ENCODE measurements at regions not wholly inside any gene's neighbourhood (a gene's known extent, or its start where the extent isn't known, plus 50 kb on each side); places are given as distances from the start of the nearest gene placed in this dataset.
"Not testable (repeated sequence)": the region's sequence is repeated elsewhere in the genome, so short reads cannot be mapped to it uniquely, and the experiment has no call there.

- WGBS, 10 experiments: 17 to 90% (median 70%) methylated on average over 1 to 2 of the region's 2 CpGs; no CpG with 5 or more reads in 4 of the 10 experiments
- in situ Hi-C loops (cut with MboI; ENCODE audit: low pct_unique_long_range_greater_than_20kb in 2 of 9, low sequenced_read_pairs in 9 of 9, unreplicated experiment in 9 of 9): no loop called here
Measured at GRCh38 chr3:182023843-182024242, 312.1 kb downstream of the SOX2 start.

DNA sequence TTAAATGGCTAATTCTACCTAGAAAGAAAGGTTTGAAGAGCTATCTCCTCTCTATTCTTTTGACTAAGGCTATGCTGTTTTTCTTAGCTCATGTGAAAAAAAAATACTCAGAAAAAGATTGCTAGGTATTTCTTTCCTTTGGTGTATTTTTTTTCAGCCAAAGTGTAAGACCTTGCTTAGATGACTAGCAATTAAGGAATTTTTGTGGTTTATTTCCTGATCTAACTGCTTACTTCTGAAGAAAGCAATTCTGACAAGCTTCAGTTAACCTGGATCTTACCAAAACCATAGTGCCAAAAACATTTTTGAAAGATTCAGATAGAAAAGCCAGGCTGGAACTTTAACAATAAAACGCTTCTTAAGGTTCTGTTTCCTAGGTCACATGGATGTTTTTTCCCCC, 315.6 kb downstream of the SOX2 start:
- in situ Hi-C loops (cut with MboI; ENCODE audit: low pct_unique_long_range_greater_than_20kb in 2 of 9, low sequenced_read_pairs in 9 of 9, unreplicated experiment in 9 of 9): no loop called here
- ATAC-seq (replicated peaks in 6 of 8): no peak
- 0 to 100% (median 75%) methylated on average over 1 of the region's 1 CpG; no CpG with 5 or more reads in 1 of the 10 experiments for WGBS, 10 experiments
- Histone ChIP-seq H3K4me1 (replicated peaks in 1 of 2) (no peaks in the 10 kb centered on the region), H3K4me3 (no peak overlapping the region), H3K27ac (no peak overlapping the region)

More at GRCh38 chr3:182023843-182024242, 312.1 kb downstream of the SOX2 start:
- peak in 1 of 8 experiments; percentile 68 for ATAC-seq (replicated peaks in 6 of 8)
- H3K4me3 ChIP-seq: no peak overlapping the region
- no peak overlapping the region for H3K27ac ChIP-seq
- no peaks in the 10 kb centered on the region for H3K4me1 ChIP-seq (replicated peaks in 1 of 2)

DNA sequence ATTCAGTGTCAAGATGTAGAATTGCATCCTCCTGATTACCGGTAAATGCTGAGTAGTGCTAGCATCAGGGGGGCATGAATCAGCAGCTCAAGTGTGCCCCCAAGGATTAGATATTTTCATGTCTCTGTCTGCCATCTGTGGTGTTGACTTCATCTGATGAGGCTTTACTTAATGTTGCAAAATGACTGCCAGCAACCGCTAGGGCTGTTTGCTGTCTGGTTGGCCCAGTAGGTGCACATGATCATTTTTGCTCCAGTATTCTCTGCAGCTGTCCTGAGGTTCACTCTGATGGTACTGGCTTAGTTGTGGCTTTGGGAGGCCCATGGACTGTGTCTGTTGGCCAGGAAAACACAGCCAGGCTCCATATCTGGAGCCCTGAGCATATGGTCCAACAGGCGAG, 316.4 kb downstream of the SOX2 start:
- Histone ChIP-seq H3K4me3 (no peak overlapping the region), H3K4me1 (replicated peaks in 1 of 2) (no peaks in the 10 kb centered on the region), H3K27ac (no peak overlapping the region)
- in situ Hi-C loops (cut with MboI; ENCODE audit: low pct_unique_long_range_greater_than_20kb in 2 of 9, low sequenced_read_pairs in 9 of 9, unreplicated experiment in 9 of 9): no loop called here
- 10 to 100% (median 86%) methylated on average over 1 to 3 of the region's 3 CpGs; no CpG with 5 or more reads in 1 of the 10 experiments for WGBS, 10 experiments
- no peak for ATAC-seq (replicated peaks in 6 of 8)

DNA sequence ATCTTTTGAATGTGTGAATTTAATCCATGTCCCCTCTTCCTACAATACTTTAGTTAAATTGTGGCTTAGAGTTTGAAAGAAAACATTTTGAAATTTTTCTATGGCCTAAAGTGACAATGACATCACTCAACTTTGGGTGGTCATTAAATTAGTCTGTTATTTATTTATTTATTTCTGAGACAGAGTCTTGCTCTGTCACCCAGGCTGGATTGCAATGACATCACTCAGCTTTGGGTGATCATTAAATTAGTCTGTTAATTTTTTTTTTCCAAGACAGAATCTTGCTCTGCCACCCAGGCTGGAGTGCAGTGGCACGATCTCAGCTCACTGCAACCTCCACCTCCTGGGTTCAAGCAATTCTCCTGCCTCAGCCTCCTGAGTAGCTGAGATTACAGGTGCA, 322.5 kb downstream of the SOX2 start:
- peak in 1 of 8 experiments; percentile 47 for ATAC-seq (replicated peaks in 6 of 8)
- H3K4me1 ChIP-seq (replicated peaks in 1 of 2); H3K4me3 ChIP-seq; H3K27ac ChIP-seq; in situ Hi-C loops (cut with MboI; ENCODE audit: low pct_unique_long_range_greater_than_20kb in 2 of 9, low sequenced_read_pairs in 9 of 9, unreplicated experiment in 9 of 9): not testable (repeated sequence)
- WGBS, 10 experiments: 0 to 100% (median 83%) methylated on average over 1 of the region's 1 CpG; no CpG with 5 or more reads in 5 of the 10 experiments

GRCh38 chr3:182035324-182035723, 323.6 kb downstream of the SOX2 start:
- Histone ChIP-seq H3K4me1 (replicated peaks in 1 of 2) (no peaks in the 10 kb centered on the region), H3K4me3 (no peak overlapping the region), H3K27ac (no peak overlapping the region)
- WGBS, 10 experiments: 0 to 100% (median 93%) methylated on average over 1 to 3 of the region's 3 CpGs
- ATAC-seq (replicated peaks in 6 of 8): no peak
- in situ Hi-C loops (cut with MboI; ENCODE audit: low pct_unique_long_range_greater_than_20kb in 2 of 9, low sequenced_read_pairs in 9 of 9, unreplicated experiment in 9 of 9): no loop called here

DNA sequence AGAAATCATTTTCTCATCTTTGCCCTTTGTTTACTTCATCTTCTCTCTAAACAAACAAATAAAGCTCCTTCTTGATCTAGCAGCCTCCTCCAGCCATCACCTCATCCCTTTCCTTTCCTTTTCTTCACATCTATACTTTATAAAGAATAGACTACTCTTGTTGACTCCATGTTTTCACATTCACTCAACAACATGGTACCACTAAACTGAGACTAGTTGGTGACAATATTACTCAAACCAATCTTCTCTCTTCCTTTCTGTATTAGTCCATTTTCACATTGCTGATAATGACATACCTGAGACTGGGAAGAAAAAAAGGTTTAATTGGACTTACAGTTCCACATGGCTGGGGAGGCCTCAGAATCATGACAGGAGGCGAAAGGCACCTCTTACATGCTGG, 324.7 kb downstream of the SOX2 start:
- H3K4me3 ChIP-seq: no peak overlapping the region
- H3K27ac ChIP-seq: no peak overlapping the region
- peaks cover 0 to 3% of the 10 kb centered on the region in 2 donors for H3K4me1 ChIP-seq (replicated peaks in 1 of 2)
- in situ Hi-C loops (cut with MboI; ENCODE audit: low pct_unique_long_range_greater_than_20kb in 2 of 9, low sequenced_read_pairs in 9 of 9, unreplicated experiment in 9 of 9): no loop called here
- ATAC-seq (replicated peaks in 6 of 8): no peak
- 38 to 80% methylated on average over 1 of the region's 1 CpG; no CpG with 5 or more reads in 8 of the 10 experiments for WGBS, 10 experiments

DNA sequence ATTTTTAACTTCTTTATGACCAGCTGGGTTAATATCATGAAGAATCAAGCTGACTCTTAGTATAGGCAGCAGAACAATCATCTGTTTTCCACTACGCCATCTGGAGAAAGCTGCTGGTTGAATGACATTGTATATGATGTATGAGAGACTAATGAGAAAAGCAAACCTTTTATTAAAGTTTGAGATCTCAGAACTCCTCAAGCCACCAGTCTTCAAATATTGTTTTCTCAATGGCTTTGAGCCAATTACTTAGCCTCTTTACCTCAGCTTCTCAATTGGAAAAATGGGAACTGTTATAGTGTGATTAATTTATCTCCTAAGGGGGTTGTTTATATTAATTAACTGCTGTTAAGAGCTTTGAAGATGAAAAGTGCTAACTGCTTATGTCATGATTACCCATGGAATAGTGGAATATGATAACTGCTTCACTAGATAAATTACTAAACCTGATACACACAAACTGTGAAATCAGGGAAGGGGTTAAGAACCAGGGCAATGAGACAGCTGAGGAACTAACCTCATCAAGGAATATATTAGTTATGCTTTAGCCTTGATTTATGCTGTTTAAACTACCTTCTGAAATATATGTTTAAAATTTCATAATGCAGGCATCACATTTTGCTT, 330.1 kb downstream of the SOX2 start:
- in situ Hi-C loops (cut with MboI; ENCODE audit: low pct_unique_long_range_greater_than_20kb in 2 of 9, low sequenced_read_pairs in 9 of 9, unreplicated experiment in 9 of 9): no loop called here

GRCh38 chr3:182045736-182046135, 334.0 kb downstream of the SOX2 start:
- in situ Hi-C loops (cut with MboI; ENCODE audit: low pct_unique_long_range_greater_than_20kb in 2 of 9, low sequenced_read_pairs in 9 of 9, unreplicated experiment in 9 of 9): no loop called here
- 0 to 100% (median 55%) methylated on average over 1 to 2 of the region's 2 CpGs; no CpG with 5 or more reads in 2 of the 10 experiments for WGBS, 10 experiments
- H3K4me1 ChIP-seq (replicated peaks in 1 of 2): peaks cover 0 to 6% of the 10 kb centered on the region in 2 donors
- no peak overlapping the region for H3K27ac ChIP-seq
- H3K4me3 ChIP-seq: no peak overlapping the region
- no peak for ATAC-seq (replicated peaks in 6 of 8)

More for the DNA sequence above, 330.1 kb downstream of the SOX2 start:
- ATAC-seq (replicated peaks in 6 of 8): peak in 5 of 8 experiments; percentile 45 to 81 (median 72)
- H3K27ac ChIP-seq: no peak overlapping the region
- WGBS, 10 experiments: 17 to 100% (median 38%) methylated on average over 1 of the region's 1 CpG; no CpG with 5 or more reads in 3 of the 10 experiments
- no peak overlapping the region for H3K4me3 ChIP-seq
- H3K4me1 ChIP-seq (replicated peaks in 1 of 2): peaks cover 0 to 6% of the 10 kb centered on the region in 2 donors

DNA sequence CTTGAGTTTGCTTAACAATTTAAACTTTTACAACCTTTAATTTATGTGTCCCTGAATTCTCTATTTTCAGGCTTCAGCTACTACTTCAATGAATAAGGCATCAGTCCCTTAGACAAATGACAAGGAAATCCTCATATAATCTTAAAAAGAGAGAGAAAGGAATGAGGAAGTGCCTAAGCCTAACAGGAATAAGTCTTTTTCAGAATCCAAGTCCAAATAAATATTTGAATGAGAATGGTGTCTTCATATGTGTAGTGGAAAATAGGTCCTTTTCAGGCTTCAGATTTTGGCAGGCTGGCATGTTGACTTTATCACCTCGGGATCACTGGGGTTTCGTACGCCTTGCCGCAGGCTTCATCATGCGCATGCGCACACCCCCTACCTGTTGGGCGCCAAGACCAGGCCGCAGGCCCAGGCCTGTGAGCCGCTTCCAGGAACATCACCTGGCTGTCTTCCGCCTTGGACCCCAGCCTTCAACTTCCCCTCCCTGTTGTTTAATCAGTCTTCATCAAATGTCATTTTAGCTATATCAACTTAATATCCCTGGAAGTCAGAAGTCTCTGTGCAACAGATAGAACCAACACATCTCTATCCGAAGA, 334.5 kb downstream of the SOX2 start:
- no peak for ATAC-seq (replicated peaks in 6 of 8)
- in situ Hi-C loops (cut with MboI; ENCODE audit: low pct_unique_long_range_greater_than_20kb in 2 of 9, low sequenced_read_pairs in 9 of 9, unreplicated experiment in 9 of 9): no loop called here
- Histone ChIP-seq H3K4me1 (replicated peaks in 1 of 2) (peaks cover 0 to 4% of the 10 kb centered on the region in 2 donors), H3K27ac (no peak overlapping the region), H3K4me3 (no peak overlapping the region)
- 60 to 100% (median 80%) methylated on average over 1 to 11 of the region's 11 CpGs; no CpG with 5 or more reads in 2 of the 10 experiments for WGBS, 10 experiments

DNA sequence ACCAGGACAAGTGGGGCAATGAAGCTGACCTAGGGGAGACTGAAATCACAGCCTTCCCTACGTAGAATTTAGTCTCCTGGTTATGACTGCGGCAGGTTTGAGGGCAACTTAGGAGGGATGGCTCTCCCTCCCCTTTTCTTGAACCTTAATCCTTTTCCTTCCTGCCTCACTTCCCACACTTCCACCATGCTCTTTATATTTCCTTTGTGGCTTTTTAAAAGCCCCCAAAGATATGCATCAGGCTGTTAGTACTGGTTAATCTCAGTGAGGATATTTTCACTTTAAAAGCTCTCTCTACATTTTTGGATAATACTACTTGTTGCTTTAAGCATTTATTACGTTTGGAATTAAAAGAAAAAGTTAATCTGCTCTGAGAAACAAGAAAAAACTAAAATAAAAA, 339.2 kb downstream of the SOX2 start:
- Histone ChIP-seq H3K4me1 (replicated peaks in 1 of 2) (no peaks in the 10 kb centered on the region), H3K27ac (no peak overlapping the region), H3K4me3 (no peak overlapping the region)
- in situ Hi-C loops (cut with MboI; ENCODE audit: low pct_unique_long_range_greater_than_20kb in 2 of 9, low sequenced_read_pairs in 9 of 9, unreplicated experiment in 9 of 9): no loop called here
- 0 to 94% (median 76%) methylated on average over 1 to 3 of the region's 3 CpGs for WGBS, 10 experiments
- ATAC-seq (replicated peaks in 6 of 8): no peak

DNA sequence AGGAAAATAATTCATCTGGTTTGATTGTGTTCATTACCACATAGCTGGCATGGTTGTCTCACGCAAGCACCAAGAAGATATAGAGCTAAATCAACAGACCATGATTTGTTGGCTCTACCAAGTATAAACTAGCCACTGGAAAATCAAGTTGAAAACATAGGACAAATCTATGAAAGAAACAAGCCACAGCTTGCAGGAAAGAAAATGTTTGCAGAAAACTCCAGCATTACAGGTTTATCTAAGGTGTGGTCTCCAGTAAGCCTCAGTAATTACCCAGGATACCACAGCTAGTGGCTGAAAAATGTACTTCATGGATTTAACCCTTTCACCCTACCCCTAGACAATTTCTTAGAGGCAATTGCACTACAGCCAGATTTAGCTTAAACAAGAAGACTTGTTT, 340.6 kb downstream of the SOX2 start:
- no peak overlapping the region for H3K4me3 ChIP-seq
- in situ Hi-C loops (cut with MboI; ENCODE audit: low pct_unique_long_range_greater_than_20kb in 2 of 9, low sequenced_read_pairs in 9 of 9, unreplicated experiment in 9 of 9): no loop called here
- no peaks in the 10 kb centered on the region for H3K4me1 ChIP-seq (replicated peaks in 1 of 2)
- ATAC-seq (replicated peaks in 6 of 8): peak in 2 of 8 experiments; percentile 22 to 75
- no peak overlapping the region for H3K27ac ChIP-seq
- WGBS, 10 experiments: 15 to 92% (median 67%) methylated on average over 1 of the region's 1 CpG; no CpG with 5 or more reads in 3 of the 10 experiments

DNA sequence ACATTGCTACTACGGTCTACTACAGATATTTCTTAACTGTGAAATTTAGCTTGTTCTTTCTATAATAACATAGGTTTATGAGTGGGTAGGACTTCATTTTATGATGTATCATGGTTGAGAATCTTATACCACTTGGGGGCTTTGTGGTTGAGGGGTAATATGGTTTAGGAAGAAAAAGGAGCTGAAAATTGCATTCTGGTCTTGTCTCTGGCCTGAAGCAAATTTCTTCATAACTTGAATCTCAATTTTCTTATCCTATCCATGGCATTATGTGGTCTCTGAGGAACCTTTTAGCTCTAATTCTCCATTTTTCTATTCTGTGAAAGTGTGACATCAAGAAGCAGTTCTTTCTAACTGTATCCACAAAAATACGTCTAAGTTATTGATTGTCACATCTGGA, 341.0 kb downstream of the SOX2 start:
- H3K27ac ChIP-seq: no peak overlapping the region
- WGBS, 10 experiments: 0 to 100% (median 88%) methylated on average over 1 to 2 of the region's 2 CpGs; no CpG with 5 or more reads in 1 of the 10 experiments
- no peak overlapping the region for H3K4me3 ChIP-seq
- in situ Hi-C loops (cut with MboI; ENCODE audit: low pct_unique_long_range_greater_than_20kb in 2 of 9, low sequenced_read_pairs in 9 of 9, unreplicated experiment in 9 of 9): no loop called here
- ATAC-seq (replicated peaks in 6 of 8): no peak
- H3K4me1 ChIP-seq (replicated peaks in 1 of 2): no peaks in the 10 kb centered on the region

- no peak overlapping the region for H3K27ac ChIP-seq
- H3K4me3 ChIP-seq: no peak overlapping the region
- peak in 1 of 8 experiments; percentile 80 for ATAC-seq (replicated peaks in 6 of 8)
- 20 to 88% (median 71%) methylated on average over 1 of the region's 1 CpG; no CpG with 5 or more reads in 7 of the 10 experiments for WGBS, 10 experiments
- H3K4me1 ChIP-seq (replicated peaks in 1 of 2): peaks cover 0 to 5% of the 10 kb centered on the region in 2 donors
- in situ Hi-C loops (cut with MboI; ENCODE audit: low pct_unique_long_range_greater_than_20kb in 2 of 9, low sequenced_read_pairs in 9 of 9, unreplicated experiment in 9 of 9): no loop called here
Measured at GRCh38 chr3:182058488-182058887, 346.8 kb downstream of the SOX2 start.

All from motor neuron (in vitro differentiated cells).